Islet precursor cell (in vitro differentiated cells): ENCODE measurements at regions not wholly inside any gene's neighbourhood (a gene's known extent, or its start where the extent isn't known, plus 50 kb on each side); places are given as distances from the start of the nearest gene placed in this dataset.
"Not testable (repeated sequence)": the region's sequence is repeated elsewhere in the genome, so short reads cannot be mapped to it uniquely, and the experiment has no call there.

ENCODE experiments used
- DNase-seq: peaks from one replicate; pipeline ENCODE4 v3.0.0-alpha.2; 2018

GRCh38 chr1:219716611-219717114 lies 103.8 kb upstream of the ZC3H11B start:
- no peak for DNase-seq

- DNase-seq = no peak
Measured at GRCh38 chr1:219713981-219714381, 101.1 kb upstream of the ZC3H11B start.

GRCh38 chr1:219712506-219712905 lies 99.6 kb upstream of the ZC3H11B start:
- DNase-seq = no peak

- peak; percentile 83 for DNase-seq
Measured at GRCh38 chr1:219710529-219711194, 97.8 kb upstream of the ZC3H11B start.

GRCh38 chr1:219708919-219709543 lies 96.1 kb upstream of the ZC3H11B start:
- no peak for DNase-seq

- DNase-seq = not testable (repeated sequence)
Measured at GRCh38 chr1:219707885-219708284, 95.0 kb upstream of the ZC3H11B start.

- not testable (repeated sequence) for DNase-seq
Measured at GRCh38 chr1:219704331-219704730, 91.4 kb upstream of the ZC3H11B start.

- DNase-seq = no peak
Measured at GRCh38 chr1:219703368-219703639, 90.4 kb upstream of the ZC3H11B start.

- no peak for DNase-seq
Measured at GRCh38 chr1:219701476-219701875, 88.6 kb upstream of the ZC3H11B start.

GRCh38 chr1:219699870-219700269 lies 87.0 kb upstream of the ZC3H11B start:
- peak; percentile 55 for DNase-seq

GRCh38 chr1:219697682-219698081 lies 84.8 kb upstream of the ZC3H11B start:
- no peak for DNase-seq

GRCh38 chr1:219692981-219693380 lies 80.1 kb upstream of the ZC3H11B start:
- DNase-seq = no peak

- DNase-seq = no peak
Measured at GRCh38 chr1:219689774-219690173, 76.9 kb upstream of the ZC3H11B start.

GRCh38 chr1:219687779-219688178 lies 74.9 kb upstream of the ZC3H11B start:
- no peak for DNase-seq

GRCh38 chr1:219686171-219686570 lies 73.3 kb upstream of the ZC3H11B start:
- no peak for DNase-seq

- DNase-seq = no peak
Measured at GRCh38 chr1:219682788-219683187, 69.9 kb upstream of the ZC3H11B start.

GRCh38 chr1:219681876-219682275 lies 69.0 kb upstream of the ZC3H11B start:
- no peak for DNase-seq

- DNase-seq = no peak
Measured at GRCh38 chr1:219676012-219676765, 63.3 kb upstream of the ZC3H11B start.

GRCh38 chr1:219670426-219671149 lies 57.7 kb upstream of the ZC3H11B start:
- DNase-seq = no peak

- DNase-seq = no peak
Measured at GRCh38 chr1:219669556-219669955, 56.7 kb upstream of the ZC3H11B start.

- no peak for DNase-seq
Measured at GRCh38 chr1:219669042-219669441, 56.1 kb upstream of the ZC3H11B start.

- DNase-seq = no peak
Measured at GRCh38 chr1:219668446-219668845, 55.5 kb upstream of the ZC3H11B start.

- no peak for DNase-seq
Measured at GRCh38 chr1:219666242-219666641, 53.3 kb upstream of the ZC3H11B start.
